Smooth muscle cell (in vitro differentiated cells): ENCODE measurements at regions not wholly inside any gene's neighbourhood (a gene's known extent, or its start where the extent isn't known, plus 50 kb on each side); places are given as distances from the start of the nearest gene placed in this dataset.
"Not testable (repeated sequence)": the region's sequence is repeated elsewhere in the genome, so short reads cannot be mapped to it uniquely, and the experiment has no call there.

Experiments
- DNase-seq: peaks from one replicate; lab custom pipeline; 2025; ENCODE audit not compliant: unreplicated experiment; lab: John Stamatoyannopoulos, UW
- H2AFZ ChIP-seq: fragments of 200-600 bp; sonication (generic); 2 replicates; pipeline ENCODE4 v1.6.0; 2016; ENCODE audit warnings: antibody characterized with exemption, low read depth, mild to moderate bottlenecking
- H3F3A ChIP-seq: fragments of 200-600 bp; sonication (generic); 2 replicates; pipeline ENCODE4 v1.6.0; 2017; ENCODE audit warnings: antibody characterized with exemption, low read depth
- H3K27ac ChIP-seq: fragments of 200-600 bp; sonication (generic); 2 replicates; pipeline ENCODE4 v1.5.1; 2016; ENCODE audit warnings: low read depth, mild to moderate bottlenecking
- H3K27me3 ChIP-seq: fragments of 200-600 bp; sonication (generic); 2 replicates; pipeline ENCODE4 v1.6.1; 2016; ENCODE audit warnings: low read depth, mild to moderate bottlenecking
- H3K36me3 ChIP-seq: fragments of 200-600 bp; sonication (generic); 2 replicates; pipeline ENCODE4 v1.5.1; 2016; ENCODE audit warnings: low read depth
- H3K4me1 ChIP-seq: fragments of 200-600 bp; sonication (generic); 2 replicates; pipeline ENCODE4 v1.5.1; 2016; ENCODE audit warnings: low read depth
- H3K4me2 ChIP-seq: fragments of 200-600 bp; sonication (generic); 2 replicates; pipeline ENCODE4 v1.6.0; 2016; ENCODE audit warnings: mild to moderate bottlenecking
- H3K4me3 ChIP-seq: fragments of 200-600 bp; sonication (generic); 2 replicates; pipeline ENCODE4 v1.5.1; 2016; ENCODE audit warnings: mild to moderate bottlenecking
- H3K79me2 ChIP-seq: fragments of 200-600 bp; sonication (generic); 2 replicates; pipeline ENCODE4 v1.6.0; 2016; ENCODE audit warnings: low read depth, mild to moderate bottlenecking
- H3K9ac ChIP-seq: fragments of 200-600 bp; sonication (generic); 2 replicates; pipeline ENCODE4 v1.6.0; 2016; ENCODE audit warnings: low read depth
- H3K9me3 ChIP-seq: fragments of 200-600 bp; sonication (generic); replicated peaks from 2 replicates; pipeline ENCODE4 v1.5.1; 2016; ENCODE audit warnings: low read depth
- H4K20me1 ChIP-seq: fragments of 200-600 bp; sonication (generic); 2 replicates; pipeline ENCODE4 v1.6.0; 2016; ENCODE audit warnings: low read depth
- WGBS: methylation state at CpG from one replicate; pipeline ENCODE4 v1.1.7; 2016; ENCODE audit warnings: low lambda C conversion rate; 5-methylcytosine and 5-hydroxymethylcytosine counted together
- TF ChIP-seq, protein P1 (sequence below): fragments of 200-600 bp; sonication (generic); IDR thresholded peaks from 2 replicates; pipeline ENCODE4 v1.5.1; 2017; ENCODE audit warnings: borderline replicate concordance, mild to moderate bottlenecking, antibody characterized with exemption; ENCODE audit not compliant: insufficient read depth, poor library complexity, severe bottlenecking

DNA sequence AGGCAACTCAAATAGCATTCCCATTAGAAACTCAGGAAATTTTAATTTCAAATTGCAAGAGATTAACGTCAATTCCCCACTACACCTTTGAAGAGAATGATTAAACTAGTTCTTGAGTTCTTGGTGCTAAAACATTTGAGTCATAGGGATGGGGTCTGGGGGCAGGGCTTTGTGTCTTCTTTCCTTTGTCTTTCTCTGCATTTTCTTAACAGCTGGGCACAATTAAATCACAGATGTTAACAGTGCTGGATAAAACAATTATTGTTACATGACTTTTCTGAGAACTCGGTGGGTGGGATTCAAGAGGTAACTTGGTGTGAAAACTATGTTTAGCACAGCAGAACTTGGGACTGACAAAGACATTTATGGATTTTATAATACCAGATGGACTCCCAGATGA is 351.9 kb upstream of the TNC start:
- TF ChIP-seq, protein P1, sequence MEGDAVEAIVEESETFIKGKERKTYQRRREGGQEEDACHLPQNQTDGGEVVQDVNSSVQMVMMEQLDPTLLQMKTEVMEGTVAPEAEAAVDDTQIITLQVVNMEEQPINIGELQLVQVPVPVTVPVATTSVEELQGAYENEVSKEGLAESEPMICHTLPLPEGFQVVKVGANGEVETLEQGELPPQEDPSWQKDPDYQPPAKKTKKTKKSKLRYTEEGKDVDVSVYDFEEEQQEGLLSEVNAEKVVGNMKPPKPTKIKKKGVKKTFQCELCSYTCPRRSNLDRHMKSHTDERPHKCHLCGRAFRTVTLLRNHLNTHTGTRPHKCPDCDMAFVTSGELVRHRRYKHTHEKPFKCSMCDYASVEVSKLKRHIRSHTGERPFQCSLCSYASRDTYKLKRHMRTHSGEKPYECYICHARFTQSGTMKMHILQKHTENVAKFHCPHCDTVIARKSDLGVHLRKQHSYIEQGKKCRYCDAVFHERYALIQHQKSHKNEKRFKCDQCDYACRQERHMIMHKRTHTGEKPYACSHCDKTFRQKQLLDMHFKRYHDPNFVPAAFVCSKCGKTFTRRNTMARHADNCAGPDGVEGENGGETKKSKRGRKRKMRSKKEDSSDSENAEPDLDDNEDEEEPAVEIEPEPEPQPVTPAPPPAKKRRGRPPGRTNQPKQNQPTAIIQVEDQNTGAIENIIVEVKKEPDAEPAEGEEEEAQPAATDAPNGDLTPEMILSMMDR = no peak
- DNase-seq = no peak
- Histone ChIP-seq H3K36me3 (no peaks in the 10 kb centered on the region), H4K20me1 (no peaks in the 10 kb centered on the region), H3K4me2 (no peak overlapping the region), H3K79me2 (no peaks in the 10 kb centered on the region), H3K27me3 (peaks cover 14% of the 10 kb centered on the region), H3K27ac (no peak overlapping the region), H3K4me1 (no peaks in the 10 kb centered on the region), H3F3A (no peaks in the 10 kb centered on the region), H3K9ac (no peak overlapping the region), H3K9me3 (no peaks in the 10 kb centered on the region), H3K4me3 (no peak overlapping the region), H2AFZ (no peak overlapping the region)
- WGBS = 77% methylated on average over 2 of the region's 2 CpGs

DNA sequence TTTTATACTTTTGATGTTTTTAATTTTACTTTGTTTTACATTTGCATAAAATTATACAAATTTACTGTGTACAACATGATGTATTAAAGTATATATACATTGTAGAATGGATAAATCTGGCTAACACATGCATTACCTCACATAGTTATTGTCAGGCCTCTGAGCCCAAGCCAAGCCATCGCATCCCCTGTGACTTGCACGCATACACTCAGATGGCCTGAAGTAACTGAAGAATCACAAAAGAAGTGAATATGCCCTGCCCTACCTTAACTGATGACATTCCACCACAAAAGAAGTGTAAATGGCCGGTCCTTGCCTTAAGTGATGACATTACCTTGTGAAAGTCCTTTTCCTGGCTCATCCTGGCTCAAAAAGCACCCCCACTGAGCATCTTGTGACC is 355.1 kb upstream of the TNC start:
- DNase-seq, H2AFZ ChIP-seq, H3K79me2 ChIP-seq, H3K36me3 ChIP-seq, H3K4me1 ChIP-seq, H3K27ac ChIP-seq, H4K20me1 ChIP-seq, H3K4me3 ChIP-seq, H3F3A ChIP-seq, H3K9me3 ChIP-seq, H3K4me2 ChIP-seq, H3K9ac ChIP-seq: not testable (repeated sequence)
- peaks cover 14% of the 10 kb centered on the region for H3K27me3 ChIP-seq
- WGBS = 75% methylated on average over 2 of the region's 3 CpGs

DNA sequence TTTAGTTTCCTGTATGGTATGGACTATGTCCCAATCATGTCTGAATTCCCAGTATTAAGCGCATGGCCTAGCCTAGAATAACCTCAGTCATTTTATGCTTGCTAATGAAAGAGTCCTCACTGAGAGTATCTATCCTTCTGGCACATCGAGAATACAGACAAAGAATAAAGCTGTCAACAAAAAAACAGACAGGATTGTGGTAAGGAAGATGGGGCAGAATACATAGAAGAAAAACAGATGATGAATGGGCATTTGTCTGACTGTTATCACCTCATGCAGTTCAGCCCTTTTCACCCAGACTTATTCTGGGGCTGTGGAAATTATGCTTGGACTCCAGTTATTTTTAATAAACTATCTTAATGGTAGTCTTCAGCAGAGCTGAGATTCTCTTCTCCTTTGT is 363.8 kb upstream of the TNC start:
- no peak overlapping the region for H3K27ac ChIP-seq
- H3K4me3 ChIP-seq = no peak overlapping the region
- no peaks in the 10 kb centered on the region for H4K20me1 ChIP-seq
- no peak overlapping the region for H2AFZ ChIP-seq
- TF ChIP-seq, protein P1 = no peak
- H3K79me2 ChIP-seq = no peaks in the 10 kb centered on the region
- 74% methylated on average over 2 of the region's 2 CpGs for WGBS
- no peaks in the 10 kb centered on the region for H3F3A ChIP-seq
- H3K36me3 ChIP-seq = no peaks in the 10 kb centered on the region
- DNase-seq = no peak
- H3K4me2 ChIP-seq = no peak overlapping the region
- no peaks in the 10 kb centered on the region for H3K4me1 ChIP-seq
- H3K9ac ChIP-seq = no peak overlapping the region
- H3K27me3 ChIP-seq = no peaks in the 10 kb centered on the region
- no peaks in the 10 kb centered on the region for H3K9me3 ChIP-seq

DNA sequence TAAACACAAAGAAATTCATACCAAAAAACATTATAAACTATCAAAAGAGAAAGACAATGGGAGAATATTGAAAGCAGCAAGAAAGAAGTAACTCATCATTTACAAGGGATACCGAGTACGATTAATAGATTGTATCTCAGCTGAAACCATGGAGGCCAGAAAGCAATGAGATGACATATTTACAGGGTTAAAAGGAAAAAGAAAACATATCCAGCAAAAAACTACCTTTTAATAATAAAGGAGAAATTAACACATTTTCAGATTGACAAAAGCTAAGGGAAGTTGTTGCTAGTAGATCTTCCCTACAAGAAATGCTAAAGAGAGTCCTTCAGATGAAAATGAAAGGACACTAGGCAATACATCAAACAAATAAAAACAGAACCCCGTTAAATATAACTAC is 364.8 kb upstream of the TNC start:
- Histone ChIP-seq H3K27me3 (no peaks in the 10 kb centered on the region), H3K4me2 (no peak overlapping the region), H3K4me3 (no peak overlapping the region), H3K4me1 (no peaks in the 10 kb centered on the region), H3K36me3 (no peaks in the 10 kb centered on the region), H3K9ac (no peak overlapping the region), H3K9me3 (no peaks in the 10 kb centered on the region), H2AFZ (no peak overlapping the region), H4K20me1 (no peaks in the 10 kb centered on the region), H3F3A (no peaks in the 10 kb centered on the region), H3K79me2 (no peaks in the 10 kb centered on the region), H3K27ac (no peak overlapping the region)
- TF ChIP-seq, protein P1 = no peak
- over 99% methylated on average over 3 of the region's 3 CpGs for WGBS
- no peak for DNase-seq
